Renal pelvis (tissue), 1 donor: ENCODE measurements at regions not wholly inside any gene's neighbourhood (a gene's known extent, or its start where the extent isn't known, plus 50 kb on each side); places are given as distances from the start of the nearest gene placed in this dataset.

ENCODE experiments used
- DNase-seq: peaks from one replicate; pipeline ENCODE4 v3.0.0-alpha.2; 2013

DNA sequence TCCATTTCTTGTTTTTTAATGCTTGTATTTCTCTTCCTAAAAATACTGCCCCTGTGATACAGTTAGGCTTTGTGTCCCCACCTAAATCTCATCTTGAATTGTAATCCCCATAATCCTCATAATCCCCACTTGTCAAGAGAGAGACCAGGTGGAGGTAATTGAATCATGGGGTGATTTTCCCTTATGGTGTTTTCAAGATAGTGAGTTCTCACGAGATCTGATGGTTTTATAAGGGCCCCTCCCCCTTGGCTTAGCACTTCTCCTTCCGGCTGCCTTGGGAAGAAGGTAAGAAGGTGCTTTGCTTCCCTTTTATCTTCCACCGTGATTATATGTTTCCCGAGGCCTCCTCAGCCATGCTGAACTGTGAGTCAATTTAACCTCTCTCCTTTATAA, 227.4 kb downstream of the MAN2A1 start:
- no peak for DNase-seq

DNA sequence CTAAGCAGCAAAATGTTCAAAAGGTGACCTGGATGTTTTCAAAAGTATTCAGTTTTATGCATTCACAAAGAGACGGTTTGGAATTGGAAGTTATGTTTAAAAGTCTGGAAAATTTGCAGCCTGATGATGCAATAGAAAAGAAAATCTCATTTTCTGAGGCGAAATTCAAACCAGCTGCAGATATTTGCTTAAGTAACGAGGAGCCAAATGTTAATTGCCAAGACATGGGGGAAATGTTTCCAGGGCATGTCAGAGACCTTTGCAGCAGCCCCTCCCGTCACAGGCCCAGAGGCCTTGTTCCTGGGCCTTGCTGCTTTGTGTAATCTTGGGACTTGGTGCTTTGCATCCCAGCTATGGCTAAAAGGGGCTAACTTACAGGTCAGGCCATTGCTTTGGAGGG, 228.2 kb downstream of the MAN2A1 start:
- no peak for DNase-seq

DNA sequence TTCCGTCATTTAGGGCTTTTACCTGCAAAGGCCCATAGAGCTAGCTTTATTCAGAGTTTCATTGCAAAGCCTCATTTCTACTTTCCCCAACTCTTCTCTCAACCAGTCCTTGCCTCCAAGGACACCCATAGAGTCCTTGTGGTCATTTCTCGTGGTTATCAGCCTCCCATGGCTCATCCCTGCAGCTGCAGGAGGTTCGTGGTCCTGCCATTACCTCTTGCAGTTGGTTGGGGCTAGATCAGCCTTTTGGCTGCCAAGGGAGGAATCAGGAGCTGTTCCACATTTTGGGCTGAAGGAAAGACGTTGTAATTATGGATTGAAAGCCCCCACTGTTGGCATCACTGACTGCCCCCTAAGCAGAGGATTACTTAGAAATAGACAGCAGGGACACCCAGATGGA, 231.0 kb downstream of the MAN2A1 start:
- no peak for DNase-seq

DNA sequence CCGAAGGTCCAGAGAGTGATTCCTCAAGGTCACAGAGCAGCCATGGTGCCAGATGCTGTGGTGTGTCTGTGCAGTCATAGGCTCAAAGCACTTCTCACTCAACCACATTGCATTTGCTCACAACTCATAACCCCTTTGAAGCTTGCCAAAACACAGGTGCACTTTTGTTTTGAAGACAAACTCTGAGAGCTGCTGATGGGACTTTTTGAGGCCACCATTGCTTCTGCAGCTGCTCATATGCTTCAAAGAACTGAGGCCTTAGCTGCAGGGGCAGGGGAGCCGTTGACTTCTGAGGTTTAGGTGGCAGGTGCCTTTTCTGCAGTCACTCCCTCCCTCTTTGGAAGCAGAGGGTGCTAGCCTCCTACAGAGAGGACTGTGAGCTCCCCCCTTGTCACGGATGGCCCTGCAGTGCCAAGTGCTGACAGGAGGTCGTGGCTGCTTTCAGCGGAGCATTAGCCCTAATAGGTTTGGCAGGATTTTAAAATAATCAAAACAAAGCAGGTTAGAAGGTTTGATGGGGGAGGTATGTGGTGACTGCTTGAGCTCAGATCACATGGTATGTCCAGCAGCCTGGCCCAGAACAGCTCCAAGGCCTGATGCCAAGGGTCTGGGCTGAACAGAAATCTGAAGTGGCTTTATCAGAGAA, 232.1 kb downstream of the MAN2A1 start:
- DNase-seq, result no peak

DNA sequence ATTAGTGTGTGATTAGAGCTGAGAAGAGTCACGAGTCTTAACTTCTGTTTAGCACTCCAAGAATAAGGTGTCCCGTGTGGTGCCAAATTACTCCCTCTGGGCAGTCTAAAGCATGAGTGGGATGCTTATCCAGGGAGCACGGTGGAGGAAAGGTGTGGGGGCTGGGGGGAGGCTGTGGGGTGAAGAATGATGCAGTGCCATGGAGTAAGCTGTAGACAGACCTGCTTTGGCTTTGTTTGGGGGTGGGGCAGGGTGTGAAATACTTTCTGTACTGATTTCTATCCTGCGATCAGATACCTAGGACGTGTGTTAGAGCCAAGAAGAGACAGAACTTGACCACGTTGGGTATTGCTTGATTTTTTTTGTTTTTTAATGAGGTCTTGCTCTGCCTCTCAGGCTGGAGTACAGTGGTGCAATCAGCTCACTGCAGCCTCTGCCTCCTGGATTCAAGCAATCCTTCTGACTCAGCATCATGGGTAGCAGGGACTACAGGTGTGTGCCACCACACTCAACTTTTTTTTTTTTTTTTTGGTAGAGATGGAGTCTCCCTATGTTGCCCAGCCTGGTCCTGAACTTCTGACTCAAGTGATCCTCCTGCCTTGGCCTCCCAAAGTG, 232.8 kb downstream of the MAN2A1 start:
- DNase-seq, result no peak

DNA sequence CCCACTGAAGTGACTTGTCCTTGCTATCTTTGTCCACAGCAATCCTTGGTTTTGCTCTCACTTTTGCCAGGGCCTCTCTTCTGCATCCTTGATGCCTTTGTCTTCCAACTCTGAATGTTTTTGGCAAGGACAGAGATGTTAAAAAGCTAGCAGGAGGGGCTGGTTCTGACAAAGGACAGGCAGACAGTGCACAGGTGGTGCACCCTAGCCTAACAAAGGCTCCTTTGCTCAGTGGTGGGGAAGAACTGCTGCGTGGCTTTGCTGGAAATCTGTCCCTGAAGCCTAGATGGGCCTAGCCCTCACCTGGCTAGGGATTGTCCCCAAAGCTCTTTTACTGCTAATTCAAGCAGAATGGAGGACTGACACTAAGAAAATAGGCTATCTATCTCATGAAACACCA, 233.5 kb downstream of the MAN2A1 start:
- DNase-seq, result no peak

DNA sequence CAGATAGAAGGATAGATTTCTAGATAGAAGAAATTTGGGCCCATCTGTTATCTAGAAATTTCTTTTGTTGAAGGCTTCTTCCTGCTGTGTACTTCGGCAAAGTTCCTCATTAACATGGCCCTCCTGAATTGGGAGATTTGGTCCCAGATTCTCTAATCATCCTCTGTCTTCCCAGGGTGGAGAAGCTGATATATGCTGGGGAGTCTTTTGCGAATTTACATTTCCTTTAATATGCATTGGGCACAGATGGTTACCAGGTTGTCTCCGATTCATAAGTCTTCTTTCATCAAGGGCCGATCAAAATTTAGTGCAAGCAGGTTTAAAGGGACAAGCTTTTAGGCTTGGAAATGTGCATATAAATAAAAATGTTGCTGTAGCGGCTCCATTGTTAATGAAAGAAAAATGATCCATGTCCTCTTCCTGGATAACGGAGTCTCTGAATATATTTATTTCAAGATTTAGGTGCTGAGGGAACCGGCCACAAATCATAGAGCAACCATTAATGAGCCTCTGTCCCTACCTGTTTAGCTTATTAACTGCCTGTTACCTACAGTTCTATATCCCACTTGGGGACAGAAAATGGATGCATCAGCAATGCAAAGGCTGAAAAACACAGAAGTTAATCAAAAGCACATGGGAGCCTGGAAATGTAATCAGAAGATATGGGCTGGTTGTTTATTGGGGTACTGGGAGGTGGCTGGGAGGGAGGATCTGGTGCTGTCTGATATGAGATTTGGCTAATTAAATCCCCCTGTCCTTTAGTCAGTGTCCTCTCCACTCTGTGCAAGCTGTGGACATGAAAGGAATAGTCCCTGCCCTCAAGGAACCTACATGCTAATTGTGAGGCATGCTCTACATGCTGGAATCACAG, 234.7 kb downstream of the MAN2A1 start:
- DNase-seq, result no peak

DNA sequence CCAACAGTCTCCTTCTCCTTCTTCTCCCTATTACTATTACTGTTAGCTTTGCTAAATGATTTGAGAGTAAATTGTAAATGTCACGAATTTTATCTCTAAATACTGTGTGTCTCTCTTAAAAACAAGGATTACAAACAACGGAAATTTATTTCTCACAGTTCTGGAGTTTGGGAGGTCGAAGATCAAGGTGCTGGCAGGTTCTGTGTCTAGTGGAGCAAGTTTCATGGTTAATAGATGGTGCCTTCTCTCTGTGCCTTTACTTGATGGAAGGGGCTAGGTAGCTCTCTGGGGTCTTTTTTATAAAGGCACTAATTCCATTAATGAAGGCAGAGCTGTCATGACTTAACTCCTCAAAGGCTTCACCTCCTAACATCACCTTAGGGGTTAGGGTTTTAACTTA, 237.9 kb downstream of the MAN2A1 start:
- no peak for DNase-seq

DNA sequence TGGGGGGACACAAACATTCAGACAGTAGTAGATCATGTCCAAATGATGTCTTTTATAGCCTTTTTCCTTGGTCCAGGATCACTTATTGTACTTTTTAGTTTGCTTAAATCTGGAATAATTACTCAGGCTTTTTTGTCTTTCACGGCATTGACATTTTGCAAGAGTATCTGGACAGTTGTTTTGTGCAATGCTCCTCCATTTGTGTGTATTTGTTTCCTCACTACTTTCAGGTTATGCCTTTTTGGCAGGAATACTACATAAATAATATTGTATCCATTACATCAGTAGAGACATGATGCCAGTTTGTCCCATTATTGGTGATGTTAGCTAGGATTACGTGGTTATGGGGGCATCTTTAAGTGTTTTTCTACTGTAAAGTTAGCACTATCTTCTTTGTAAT, 238.3 kb downstream of the MAN2A1 start:
- no peak for DNase-seq

DNA sequence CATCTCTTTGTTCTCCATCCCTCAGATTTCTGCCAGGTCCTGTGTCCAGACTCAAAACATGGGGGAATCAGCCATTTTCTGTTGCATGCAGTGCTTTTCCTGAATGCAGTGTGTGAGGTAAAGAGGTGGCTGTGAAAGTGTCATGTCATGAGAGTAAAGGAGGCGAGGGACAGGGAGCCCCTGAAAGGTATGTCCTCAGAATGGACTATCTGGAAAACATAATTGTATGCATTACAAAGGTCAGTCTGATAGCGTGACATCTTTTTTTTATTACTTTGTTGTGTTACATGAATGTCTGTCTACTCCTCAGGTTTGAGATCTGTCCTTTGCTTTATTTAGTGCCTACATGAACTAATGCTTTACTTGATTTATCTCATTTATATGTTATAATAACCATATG, 239.1 kb downstream of the MAN2A1 start:
- no peak for DNase-seq

DNA sequence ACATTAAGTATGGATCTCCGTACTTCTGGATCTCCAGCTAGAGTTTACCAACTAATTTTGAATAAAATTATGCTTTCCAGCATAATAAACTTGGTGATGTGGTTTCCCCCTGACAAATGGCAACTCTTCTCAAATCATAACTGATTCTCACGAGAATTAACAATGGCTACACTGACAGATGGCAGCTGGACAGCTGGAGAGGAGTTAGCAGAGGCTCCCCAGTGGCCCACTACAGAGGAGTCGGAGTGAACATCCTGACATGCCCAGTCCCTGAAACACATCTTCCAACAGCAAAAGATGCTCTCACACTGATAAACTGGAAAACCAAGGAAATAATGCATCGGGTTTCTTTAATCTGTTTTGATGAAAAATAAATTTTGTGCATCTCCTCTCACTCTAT, 239.6 kb downstream of the MAN2A1 start:
- DNase-seq, result no peak

DNA sequence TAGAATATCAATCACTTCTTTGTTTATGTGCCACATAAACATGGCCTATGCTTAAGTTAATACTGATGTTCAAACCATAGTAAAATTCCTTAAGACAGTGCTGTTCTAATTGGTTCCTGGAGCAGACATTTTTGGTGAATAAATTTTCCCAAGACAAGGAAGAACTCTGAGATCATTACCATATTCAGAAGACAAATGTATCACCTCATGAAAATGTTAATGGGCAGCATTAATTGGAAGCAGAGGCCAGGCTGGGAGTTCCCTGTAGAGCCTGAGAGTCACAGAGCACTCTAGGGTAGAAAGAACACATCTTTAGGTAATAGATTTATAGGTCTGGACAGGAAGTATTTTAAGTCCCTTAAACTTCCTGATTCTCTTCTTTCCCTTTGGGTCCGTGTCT, 240.2 kb downstream of the MAN2A1 start:
- DNase-seq, result no peak

DNA sequence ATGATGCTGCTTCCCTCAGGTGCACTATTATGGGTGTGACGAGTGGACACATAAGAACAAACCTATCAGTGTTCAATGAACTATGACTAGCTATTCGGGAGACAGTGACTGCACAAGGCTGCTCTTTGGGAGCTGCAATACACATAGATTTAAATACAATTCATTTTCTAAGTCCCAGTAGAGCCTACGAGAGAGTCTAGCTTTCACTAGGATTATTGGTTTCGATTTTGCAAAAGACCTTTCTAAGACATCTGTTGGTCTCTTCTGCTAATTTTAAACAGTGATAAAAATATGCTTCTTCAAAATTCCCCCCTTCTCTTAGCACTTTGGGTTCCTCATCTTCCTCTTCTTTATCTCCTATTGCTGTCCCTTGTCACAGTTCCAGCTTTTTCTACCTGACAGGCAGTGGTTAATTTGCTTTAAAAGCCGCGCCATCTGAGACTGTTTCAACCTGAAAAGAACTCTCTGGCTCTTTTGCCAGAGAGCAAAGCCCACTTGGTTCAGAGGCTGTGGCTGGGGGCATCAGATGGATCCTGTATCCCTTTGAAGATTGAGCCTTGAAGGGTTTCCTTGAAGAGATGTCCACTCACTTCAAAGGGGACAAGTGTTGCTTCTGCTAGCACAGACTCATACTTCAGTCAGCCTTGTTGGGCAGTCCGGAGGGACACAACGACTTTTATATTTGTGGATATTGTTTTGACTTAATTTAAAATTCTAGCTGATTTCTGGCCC, 241.5 kb downstream of the MAN2A1 start:
- no peak for DNase-seq

DNA sequence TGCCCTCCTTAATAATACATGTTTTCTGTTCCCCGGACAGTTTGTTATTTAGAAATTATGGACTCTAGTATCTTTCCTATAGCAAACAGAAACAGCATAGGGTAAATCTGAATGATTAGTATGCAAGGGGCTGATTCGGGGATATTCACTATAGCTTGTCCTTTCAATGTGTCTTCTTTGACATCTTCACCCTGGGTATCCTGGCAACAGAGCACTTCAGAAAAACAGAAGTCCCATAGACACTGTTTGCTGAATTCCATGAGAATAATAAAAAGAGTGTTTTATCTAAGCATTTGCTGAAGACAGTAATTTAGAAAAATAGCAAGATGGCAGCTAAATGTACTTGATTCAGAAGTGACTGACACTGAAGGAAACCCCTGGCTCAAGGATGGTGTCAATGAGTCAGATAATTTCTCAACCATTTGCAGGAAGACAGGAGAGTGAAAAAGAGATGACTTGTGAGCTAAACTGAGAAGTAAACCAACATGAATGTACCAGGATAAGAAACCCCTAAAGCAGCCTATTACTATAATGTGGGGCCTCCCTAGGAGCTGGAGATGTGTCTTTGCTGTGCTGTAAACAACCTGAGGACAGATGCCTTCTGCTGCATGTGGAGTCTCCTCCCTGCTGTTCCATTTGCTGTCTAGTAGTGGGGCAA, 246.2 kb downstream of the MAN2A1 start:
- no peak for DNase-seq

DNA sequence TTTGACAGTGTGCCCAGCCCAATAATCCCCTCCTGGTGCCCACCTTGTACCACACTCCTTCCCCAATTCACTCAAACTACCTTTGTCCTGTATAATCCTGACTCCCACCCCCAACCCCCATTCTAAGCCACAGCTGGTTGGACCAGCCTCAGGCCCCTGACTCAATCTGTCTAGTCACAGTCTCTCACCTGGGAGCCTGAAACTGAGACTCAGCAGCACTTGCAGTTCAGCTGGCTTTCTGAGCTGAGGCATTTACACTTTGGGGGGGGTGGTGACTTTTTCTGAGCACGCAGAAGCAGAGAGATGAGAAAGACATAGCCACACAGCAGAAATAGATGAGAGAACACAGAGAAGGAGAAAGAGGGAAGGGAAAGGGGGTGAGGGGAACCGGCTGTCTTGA, 247.3 kb downstream of the MAN2A1 start:
- no peak for DNase-seq

DNA sequence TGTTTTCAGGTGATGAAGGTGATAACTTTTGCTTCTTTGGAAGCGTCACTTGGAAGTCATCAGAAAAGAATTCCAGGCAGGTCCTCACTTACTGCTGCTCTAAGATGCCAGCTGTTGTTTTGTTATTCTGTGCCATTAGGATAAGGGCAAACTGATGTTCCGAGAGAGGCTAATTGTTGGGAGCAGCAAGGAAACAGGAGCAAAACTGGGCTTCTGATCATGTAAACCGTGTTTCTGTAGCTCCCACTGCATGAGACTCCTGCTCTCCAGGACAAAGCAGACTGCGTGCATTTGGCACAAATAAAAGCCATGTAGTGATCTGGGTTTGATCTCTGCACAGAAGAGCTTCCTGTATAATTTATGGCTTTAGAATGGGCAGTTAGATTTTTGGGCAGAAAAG, 248.2 kb downstream of the MAN2A1 start:
- no peak for DNase-seq

DNA sequence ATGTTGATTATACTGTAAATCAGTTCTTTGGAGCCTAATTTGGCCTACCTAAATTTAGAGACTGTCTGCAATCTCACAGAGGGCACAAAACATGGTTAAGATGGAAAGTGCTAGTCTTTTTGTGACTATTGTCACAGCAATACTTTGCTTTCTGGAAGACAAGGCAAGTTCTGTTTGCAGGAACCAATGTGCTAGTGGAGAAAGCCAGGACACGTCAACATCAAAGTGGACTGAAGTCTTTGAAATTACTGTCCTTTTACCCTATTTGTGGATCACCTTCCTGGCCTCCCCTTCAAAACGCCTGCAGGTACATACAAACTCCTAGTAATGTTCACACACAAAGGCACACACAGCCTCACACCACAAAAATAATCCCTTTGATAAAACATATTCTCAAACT, 248.7 kb downstream of the MAN2A1 start:
- no peak for DNase-seq

DNA sequence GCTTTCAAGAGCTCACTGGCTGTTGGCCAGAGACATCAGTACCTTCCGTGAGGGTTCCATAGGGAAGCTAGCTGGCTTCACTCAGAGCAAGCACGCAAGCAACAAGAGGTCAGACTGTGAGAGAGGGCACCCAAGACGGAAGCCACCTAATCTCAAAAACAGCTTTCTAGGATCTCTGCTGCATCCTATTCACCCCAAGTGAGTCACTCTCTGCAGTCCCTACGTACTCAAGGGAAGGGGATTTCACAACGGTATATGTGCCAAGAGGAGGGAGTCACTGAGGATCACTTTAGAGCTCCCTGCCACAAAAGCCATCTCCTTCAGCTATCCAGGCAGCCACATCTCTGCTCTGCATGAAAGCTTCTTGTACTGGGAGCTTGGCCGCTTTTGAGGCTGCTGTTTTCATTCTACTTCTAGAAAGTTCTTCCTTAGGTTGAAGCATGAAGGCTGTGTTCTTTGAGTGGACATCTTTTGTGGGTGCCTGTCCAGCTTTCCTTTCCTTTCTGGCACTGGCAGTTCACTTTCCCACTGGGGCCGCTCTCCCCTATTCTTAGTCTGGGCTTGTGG, 249.5 kb downstream of the MAN2A1 start:
- DNase-seq, result no peak

DNA sequence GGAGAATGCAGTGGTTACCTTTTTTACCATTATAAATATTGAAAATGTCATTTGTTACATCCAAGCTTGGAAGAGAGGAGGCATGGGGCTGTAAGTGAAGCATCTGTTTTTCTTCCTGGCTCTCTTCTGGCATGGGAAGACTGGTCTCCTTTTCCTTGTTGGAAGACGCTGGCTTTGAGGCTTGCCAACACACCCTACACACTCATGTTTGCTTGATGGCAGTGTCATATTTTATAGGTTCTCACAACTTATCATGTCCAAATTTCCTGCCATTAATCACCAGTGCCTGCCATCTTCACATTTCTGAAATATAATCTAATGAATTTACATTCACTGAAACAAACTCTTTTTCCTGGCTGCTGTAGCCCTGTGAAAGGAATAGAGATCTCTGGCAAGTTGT, 252.9 kb downstream of the MAN2A1 start:
- no peak for DNase-seq

DNA sequence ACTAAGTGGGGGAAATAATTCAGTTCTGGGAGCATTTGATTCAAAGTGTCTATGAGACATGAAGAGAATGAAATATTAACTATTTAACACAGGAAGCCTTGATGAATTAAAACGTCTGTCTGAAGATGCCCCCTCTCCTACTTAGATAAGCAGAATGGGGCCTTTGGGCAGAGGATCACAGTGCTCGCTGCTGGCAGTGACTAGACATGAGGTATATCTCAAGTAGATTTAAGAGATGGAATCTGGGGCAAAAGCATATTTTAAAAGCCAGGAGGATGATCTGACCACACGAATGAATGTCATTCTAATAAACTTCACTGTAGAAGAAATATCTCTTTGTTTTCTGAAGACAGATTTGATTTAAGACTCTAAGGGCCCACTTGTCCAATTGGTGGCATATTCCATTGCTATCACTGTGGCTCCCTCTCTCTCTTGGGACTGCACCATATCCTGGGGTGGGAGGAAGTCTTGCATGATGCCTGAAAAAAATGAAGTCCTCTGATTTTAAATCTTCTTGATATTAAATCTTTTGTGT, 254.0 kb downstream of the MAN2A1 start:
- DNase-seq, result no peak

DNA sequence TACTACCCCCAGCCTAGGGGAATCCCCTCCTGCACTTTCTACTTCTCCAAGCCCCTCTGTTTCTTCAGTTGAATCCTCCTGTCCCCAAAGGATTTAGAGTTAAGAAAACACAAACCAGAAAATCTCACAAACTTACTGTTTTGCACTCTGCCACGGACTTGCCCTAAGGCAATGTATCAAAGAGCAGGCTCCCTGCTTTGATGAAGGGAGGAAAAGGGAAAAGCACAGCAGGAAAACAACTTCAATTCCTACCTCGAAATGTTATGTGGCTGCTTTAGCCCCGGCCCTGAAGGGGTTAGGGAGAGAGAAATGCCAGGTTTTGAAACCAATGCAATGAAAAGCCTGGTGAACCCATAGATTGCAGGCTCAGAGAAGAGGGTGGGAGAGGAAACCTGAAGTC, 254.7 kb downstream of the MAN2A1 start:
- no peak for DNase-seq
